Activated CD8-positive, alpha-beta memory T cell treated with anti-CD3 and anti-CD28 coated beads for 48 hours (primary cell): ENCODE measurements at regions not wholly inside any gene's neighbourhood (a gene's known extent, or its start where the extent isn't known, plus 50 kb on each side); places are given as distances from the start of the nearest gene placed in this dataset.
"Not testable (repeated sequence)": the region's sequence is repeated elsewhere in the genome, so short reads cannot be mapped to it uniquely, and the experiment has no call there.

Source experiments
- DNase-seq, 3 experiments: peaks; one replicate each; pipeline ENCODE4 v3.0.0-alpha.2; 2020; ENCODE audit warnings: low read depth in 2 of 3, low spot score in 2 of 3

GRCh38 chr15:29648415-29648814 lies 173.9 kb downstream of the TJP1 start:
- not testable (repeated sequence) for DNase-seq

- DNase-seq, result no peak
Measured at GRCh38 chr15:29645841-29646240, 176.4 kb downstream of the TJP1 start.

DNA sequence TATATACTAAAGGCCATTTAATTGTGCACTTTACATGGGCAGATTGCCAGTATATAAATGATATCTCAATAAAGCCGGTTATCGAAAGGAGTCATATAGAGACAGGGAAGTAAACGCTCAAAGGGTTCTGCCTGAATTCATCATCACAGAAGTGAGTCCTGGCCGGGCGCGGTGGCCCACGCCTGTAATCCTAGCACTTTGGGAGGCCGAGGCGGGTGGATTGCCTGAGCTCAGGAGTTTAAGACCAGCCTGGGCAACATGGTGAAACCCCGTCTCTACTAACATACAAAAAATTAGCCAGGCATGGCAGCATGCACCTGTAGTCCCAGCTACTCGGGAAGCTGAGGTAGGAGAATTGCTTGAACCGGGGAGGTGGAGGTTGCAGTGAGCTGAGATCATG lies 177.9 kb downstream of the TJP1 start:
- not testable (repeated sequence) for DNase-seq

DNA sequence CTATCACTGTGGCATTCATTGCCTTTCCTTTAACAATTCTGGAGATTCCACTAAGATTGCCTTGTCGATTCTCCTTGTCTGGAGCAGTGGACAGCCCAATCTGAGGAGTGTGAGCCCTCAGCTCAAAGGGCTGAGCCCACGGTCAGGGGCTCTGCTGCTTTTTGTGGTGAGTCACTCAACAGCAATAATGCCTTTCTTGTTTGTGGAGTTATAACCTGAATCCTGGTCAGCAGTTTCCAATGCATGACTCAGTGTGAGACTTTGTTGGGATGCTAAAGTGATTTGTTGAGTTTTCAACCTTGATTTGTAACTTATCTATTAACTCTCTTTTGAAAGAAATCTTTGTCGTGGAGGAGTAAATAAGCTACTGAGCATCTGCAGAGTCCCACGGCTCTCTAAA lies 183.5 kb downstream of the TJP1 start:
- DNase-seq, result no peak

DNA sequence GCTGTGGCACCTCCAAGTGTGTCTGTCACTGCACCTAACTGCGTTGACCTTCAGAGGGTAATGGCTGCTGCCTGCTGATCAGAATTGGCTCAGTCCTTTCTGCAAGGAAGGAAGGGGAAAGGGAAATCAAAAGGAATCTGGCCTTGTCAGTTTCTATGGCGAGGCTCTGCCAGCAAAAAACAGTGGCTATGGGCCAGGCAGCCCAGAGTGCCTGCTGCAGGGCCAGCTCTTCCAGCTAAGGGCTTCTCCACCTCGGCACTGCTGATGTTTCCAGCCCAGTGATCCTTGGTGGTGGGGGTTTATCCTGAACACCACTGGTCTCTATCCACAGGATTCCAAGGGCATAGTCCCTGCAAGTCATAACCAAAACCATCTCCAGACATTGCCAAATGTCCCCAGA lies 184.3 kb downstream of the TJP1 start:
- no peak for DNase-seq

- DNase-seq, result no peak
Measured at GRCh38 chr15:29637555-29637954, 184.7 kb downstream of the TJP1 start.

- no peak for DNase-seq
Measured at GRCh38 chr15:29636921-29637320, 185.3 kb downstream of the TJP1 start.

DNA sequence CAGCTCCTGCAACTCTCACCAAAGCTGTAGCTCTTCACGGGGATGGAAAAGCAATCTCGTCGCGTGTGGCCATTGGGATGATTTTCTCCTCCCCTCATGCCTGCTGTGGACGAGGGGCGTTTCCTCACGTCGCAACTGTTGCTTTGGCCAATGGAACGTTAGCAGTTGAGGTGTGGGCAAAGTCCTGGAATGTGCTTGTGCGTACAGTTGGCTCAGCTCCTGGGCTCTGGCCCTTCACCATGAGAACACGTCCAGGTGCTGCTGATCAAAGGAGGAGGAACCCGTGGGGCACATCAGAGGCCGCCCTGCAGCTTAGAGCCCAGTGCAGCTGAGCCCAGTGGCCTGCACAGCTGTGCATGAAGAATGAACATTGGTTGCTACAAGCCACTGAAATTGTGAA lies 186.1 kb downstream of the TJP1 start:
- DNase-seq, result no peak

- no peak for DNase-seq
Measured at GRCh38 chr15:29635513-29636098, 186.7 kb downstream of the TJP1 start.

GRCh38 chr15:29633971-29634370 lies 188.3 kb downstream of the TJP1 start:
- no peak for DNase-seq

DNA sequence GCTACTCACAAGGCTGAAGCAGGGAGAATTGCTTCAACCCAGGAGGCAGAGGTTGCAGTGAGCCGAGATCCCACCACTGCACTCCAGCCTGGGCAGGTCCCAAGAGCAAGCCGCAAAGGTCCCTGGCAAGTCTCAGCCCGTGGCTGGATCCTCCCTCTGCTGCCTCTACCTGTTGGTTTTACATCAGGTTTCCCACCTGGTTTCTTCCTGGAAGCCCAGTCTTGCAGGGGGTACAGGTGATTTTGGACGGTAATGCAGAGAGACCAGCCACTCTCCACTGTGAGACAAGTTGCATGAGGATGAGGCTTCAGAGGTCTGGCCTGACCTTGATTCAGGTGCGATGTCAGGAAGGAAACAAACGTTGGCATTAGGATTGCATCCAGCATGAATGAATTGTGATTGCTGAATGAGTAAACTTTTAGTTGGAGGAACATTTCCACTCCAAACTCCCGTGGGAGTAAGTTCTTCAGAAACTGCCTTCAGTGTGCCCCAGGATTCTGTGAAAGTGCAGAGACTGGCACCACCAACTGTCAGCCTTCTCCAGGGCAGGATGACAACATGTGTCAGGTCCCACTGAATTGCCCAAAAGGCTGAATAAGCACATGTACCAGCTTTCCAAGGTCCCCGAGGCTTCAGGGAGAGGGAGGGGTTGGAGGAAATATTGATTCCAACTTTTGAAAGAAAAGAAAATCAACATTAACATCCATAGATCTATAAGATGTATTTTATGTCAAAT lies 189.4 kb downstream of the TJP1 start:
- DNase-seq, result no peak

GRCh38 chr15:29631076-29632070 lies 190.9 kb downstream of the TJP1 start:
- DNase-seq, result no peak

GRCh38 chr15:29624271-29624670 lies 198.0 kb downstream of the TJP1 start:
- DNase-seq, result no peak

DNA sequence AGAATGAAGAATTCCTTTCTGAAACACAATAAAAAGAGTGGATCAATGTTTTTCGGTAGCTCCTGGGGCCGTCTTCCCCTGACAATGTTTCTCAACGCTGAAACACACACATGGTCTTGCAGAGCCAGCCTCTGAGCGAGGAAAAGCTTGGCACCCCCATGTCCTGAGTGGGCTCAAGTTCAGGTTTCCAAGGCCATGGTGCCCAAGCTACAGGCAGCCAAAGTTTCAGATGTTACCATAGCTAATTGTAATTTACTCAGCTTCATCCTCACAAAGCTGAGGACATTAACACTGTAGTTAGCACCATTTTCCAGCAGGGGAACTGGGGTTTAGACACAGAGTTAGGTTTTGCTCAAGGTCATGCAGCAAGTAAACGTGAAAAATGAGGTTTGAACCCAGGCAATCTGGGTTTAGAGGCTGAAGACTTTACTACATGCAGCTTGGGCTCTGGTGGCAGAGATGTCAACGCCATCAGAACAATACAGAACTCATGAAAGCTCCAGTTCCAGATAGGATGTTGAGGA lies 199.1 kb downstream of the TJP1 start:
- DNase-seq, result no peak

DNA sequence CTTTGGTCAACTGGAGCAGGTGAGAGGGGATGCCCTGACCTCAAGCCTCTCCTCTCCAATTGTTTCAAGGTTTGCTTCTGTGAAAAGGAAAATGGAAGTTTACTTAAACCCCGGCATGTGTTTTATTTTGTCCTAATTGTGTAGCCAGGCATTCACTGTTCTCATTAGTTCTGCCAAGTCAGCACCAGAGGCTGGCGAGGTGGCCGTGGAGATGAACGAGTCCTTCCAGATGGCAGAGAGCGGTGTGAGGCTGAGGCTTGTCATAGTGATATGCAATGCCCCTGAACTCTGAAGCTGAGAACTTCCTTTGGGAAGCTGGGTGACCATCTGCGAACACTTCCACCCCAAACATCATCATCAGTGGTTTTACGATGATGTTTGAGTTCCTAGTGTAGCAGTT lies 199.6 kb downstream of the TJP1 start:
- no peak for DNase-seq

GRCh38 chr15:29621616-29622015 lies 200.7 kb downstream of the TJP1 start:
- no peak for DNase-seq

DNA sequence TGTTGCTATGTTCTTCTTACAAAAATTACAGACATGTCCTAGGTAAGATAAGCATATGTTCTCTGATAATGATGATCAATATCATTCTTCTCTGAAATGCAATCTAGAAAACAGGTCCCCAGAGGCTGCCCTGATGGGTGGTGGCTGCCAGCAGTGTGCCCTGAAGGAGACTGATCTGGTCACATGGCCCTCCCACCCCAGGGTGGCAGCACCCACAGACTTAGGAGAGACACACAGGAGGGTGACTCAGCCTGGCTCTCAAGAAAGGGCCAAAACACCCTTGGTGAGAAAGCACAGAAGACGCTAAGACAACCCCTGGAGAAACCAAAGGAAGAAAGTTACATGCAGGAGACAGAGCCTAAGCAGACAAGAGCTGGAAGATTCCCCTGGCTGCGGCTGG lies 203.7 kb downstream of the TJP1 start:
- DNase-seq, result no peak

- DNase-seq, result no peak
Measured at GRCh38 chr15:29616512-29616911, 205.8 kb downstream of the TJP1 start.

DNA sequence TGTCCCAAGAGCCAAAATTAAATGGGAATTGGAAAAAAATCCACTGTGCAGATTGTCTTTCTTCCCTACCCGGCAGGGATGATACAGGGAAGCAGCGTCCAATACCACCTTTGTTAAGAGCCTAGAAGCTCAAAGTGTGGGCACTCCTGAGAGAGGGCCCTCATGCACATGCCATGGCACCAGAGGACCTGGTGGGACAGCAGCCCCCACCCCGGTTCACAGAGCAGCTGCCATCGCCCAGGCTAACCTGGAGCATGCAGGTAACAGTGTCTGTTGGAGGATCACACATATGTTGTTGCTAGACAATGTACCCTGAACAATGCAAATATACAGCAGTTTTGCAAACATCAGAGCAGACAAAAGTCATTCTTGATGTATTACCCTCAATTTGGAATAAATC lies 206.5 kb downstream of the TJP1 start:
- DNase-seq, result no peak

DNA sequence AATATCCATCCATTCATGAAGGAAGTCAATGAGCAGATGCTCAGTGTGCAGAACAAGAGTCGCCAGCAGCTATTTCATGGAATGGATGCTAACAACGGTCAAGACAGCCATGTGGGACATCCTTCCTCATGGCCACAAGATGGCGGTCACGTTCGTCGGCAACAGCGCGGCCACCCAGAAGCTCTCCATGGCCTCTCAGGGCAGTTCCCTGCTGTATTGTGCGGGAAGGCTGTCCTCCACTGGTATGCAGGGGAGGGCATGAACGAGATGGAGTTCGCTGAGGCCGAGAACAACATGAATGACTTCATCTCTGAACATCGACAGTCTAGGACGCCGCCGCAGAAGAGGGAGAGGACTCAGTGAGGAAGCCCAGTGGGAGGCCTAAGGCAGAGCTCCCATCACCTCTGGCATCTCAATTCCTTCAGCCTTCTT lies 208.3 kb downstream of the TJP1 start:
- DNase-seq, result no peak

DNA sequence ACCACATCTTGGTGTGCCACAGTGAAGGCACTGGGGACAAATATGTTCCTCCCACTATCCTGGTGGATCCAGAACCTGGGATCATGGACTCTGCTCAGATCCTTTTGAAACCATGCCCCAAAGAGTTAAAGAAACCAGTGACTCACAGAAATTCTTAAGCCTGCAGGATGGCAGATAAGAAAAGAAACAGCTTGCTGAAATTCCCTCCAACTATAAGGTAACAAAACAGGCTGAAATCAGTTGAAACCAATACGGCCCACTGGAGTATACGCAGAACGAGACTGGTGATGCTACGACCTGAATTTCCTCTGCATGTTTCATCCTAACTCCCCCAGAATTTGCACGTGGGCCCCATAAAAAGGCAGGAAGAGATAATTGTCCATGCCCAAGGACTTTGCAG lies 209.6 kb downstream of the TJP1 start:
- no peak for DNase-seq

DNA sequence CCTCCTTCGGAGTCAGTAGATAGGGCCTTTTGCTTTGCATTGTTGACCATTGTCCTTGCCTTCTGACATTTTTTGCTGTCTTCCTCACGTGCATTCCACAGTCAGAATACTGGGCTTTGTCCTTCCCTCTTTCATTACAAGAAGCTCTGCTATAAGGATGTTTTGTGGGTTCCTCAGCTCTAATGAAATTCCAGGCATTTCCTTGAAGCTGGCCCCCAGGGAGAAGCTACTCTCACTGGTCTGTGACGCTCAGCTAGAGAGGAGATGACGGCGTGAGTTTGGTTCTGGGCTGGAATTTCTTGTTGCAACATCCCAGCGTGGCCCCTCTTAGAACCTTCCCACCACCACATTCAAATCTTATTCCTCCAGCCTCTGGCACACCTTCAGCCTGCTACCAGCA lies 210.2 kb downstream of the TJP1 start:
- DNase-seq, result no peak
